Activated naive CD4-positive, alpha-beta T cell treated with anti-CD3 and anti-CD28 coated beads for 36 hours (primary cell): ENCODE measurements at regions not wholly inside any gene's neighbourhood (a gene's known extent, or its start where the extent isn't known, plus 50 kb on each side); places are given as distances from the start of the nearest gene placed in this dataset.

Experiments
- CTCF ChIA-PET: fragments of 350-600 bp; sonication (Branson Sonifier 250); formaldehyde crosslinking; loops from one replicate; lab custom pipeline; 2021; ENCODE audit warnings: antibody characterized with exemption; lab: Charles Lee
- DNase-seq: peaks from one replicate; pipeline ENCODE4 v3.0.0-alpha.2; 2020
- H3K27ac Mint-ChIP-seq: one replicate; pipeline ENCODE4 v1.8.0; 2021; ENCODE audit warnings: mild to moderate bottlenecking, mixed read lengths
- H3K27me3 Mint-ChIP-seq: one replicate; pipeline ENCODE4 v1.8.0; 2021; ENCODE audit warnings: low read depth, mixed read lengths
- H3K36me3 Mint-ChIP-seq: one replicate; pipeline ENCODE4 v1.8.0; 2021; ENCODE audit warnings: low read depth, mixed read lengths
- H3K4me1 Mint-ChIP-seq: one replicate; pipeline ENCODE4 v1.8.0; 2021; ENCODE audit warnings: low read depth, mixed read lengths
- H3K4me3 Mint-ChIP-seq: one replicate; pipeline ENCODE4 v1.8.0; 2021; ENCODE audit warnings: mild to moderate bottlenecking, moderate library complexity, mixed read lengths
- H3K9me3 Mint-ChIP-seq: one replicate; pipeline ENCODE4 v1.8.0; 2021; ENCODE audit warnings: mixed read lengths
- intact Hi-C: fragments of 100-400 bp; cut with micrococcal nuclease; formaldehyde crosslinking; loops from one replicate; pipeline ENCODE4 v1.15.1; 2023

DNA sequence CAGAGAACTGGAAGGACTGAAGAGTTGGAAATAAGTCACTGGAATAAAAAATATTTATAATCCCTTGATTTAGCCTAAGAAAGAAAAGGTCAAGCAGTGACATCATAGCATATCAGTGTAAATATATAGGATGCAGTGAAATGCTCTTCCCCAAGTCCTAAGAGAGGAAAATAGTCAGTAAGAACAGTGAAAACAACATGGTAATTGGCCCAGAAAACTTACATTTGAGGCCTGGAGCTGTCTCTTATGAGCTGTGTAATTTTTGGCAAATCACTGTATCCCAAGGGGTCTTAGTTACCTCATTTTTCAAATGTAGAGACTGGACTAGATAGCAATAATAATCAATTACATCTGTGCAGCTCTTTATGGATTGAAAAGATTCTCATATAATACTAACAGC is 255.7 kb upstream of the AR start:
- Mint-ChIP-seq H3K36me3 (no peaks in the 10 kb centered on the region), H3K27ac (no peak overlapping the region), H3K9me3 (no peaks in the 10 kb centered on the region), H3K4me3 (no peak overlapping the region), H3K27me3 (no peaks in the 10 kb centered on the region), H3K4me1 (no peaks in the 10 kb centered on the region)
- CTCF ChIA-PET, result no interaction called here
- intact Hi-C loops, result no loop called here
- DNase-seq, result no peak

DNA sequence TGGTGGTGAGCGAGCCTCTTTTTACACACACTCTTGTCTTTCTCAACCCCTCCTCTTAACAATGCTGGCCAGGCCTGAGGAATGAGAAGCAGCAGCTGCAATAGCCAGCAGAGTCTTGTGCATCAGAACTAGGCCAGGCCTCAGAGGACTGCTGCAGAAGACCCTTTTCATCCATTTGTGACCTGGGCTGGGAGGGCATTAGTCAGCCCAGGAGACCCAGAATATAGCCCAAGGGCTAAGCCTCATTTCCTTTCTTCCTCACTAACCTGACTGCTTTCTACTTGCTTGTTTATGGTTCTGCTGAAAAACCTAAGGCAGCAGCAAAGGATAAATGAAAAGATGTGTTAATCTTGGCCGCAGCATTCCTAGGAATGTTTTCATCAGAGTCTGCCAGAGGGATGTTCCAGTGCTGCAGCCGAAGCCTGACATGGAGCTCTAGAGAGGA is 254.7 kb upstream of the AR start:
- no peak overlapping the region for H3K27ac Mint-ChIP-seq
- H3K36me3 Mint-ChIP-seq, result no peaks in the 10 kb centered on the region
- intact Hi-C loops, result no loop called here
- no peaks in the 10 kb centered on the region for H3K9me3 Mint-ChIP-seq
- no peaks in the 10 kb centered on the region for H3K4me1 Mint-ChIP-seq
- no peak overlapping the region for H3K4me3 Mint-ChIP-seq
- no peak for DNase-seq
- CTCF ChIA-PET, result no interaction called here
- no peaks in the 10 kb centered on the region for H3K27me3 Mint-ChIP-seq

DNA sequence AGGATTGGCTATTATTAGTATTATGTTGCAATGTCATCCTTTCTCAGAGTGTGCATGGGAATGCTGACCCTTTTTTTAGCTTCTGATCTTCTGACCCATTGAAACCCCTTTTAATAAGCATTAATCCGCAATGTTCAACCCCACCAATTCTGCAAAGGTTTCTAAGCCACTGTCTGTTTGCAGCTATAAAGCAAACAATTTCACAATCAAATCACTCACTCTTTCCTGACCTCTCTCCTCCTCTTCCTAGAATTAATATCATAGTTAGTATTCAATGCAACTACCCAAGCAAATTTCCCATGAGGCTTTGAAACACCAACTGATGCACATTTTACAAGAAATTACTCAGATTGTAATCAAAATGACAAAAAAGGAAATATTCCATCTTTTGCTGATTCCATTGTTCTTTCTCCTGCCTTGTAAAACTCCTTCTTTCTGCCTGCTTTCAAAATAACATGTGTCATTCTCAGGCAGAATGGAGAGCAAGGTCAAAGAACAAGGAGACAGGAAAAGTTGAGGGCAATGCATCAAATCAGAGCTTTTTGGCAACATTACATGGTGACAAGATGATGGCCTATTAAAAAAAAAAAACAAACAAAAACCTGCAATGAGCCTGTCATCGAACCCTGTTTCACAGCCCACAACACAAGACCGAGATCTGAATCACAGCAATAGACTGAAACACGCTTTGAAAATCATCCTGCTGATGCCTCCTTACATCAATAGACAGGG is 253.2 kb upstream of the AR start:
- no peak overlapping the region for H3K27ac Mint-ChIP-seq
- CTCF ChIA-PET, result no interaction called here
- H3K27me3 Mint-ChIP-seq, result no peaks in the 10 kb centered on the region
- no peak overlapping the region for H3K4me3 Mint-ChIP-seq
- H3K9me3 Mint-ChIP-seq, result no peaks in the 10 kb centered on the region
- DNase-seq, result no peak
- no peaks in the 10 kb centered on the region for H3K4me1 Mint-ChIP-seq
- no peaks in the 10 kb centered on the region for H3K36me3 Mint-ChIP-seq
- intact Hi-C loops, result no loop called here

DNA sequence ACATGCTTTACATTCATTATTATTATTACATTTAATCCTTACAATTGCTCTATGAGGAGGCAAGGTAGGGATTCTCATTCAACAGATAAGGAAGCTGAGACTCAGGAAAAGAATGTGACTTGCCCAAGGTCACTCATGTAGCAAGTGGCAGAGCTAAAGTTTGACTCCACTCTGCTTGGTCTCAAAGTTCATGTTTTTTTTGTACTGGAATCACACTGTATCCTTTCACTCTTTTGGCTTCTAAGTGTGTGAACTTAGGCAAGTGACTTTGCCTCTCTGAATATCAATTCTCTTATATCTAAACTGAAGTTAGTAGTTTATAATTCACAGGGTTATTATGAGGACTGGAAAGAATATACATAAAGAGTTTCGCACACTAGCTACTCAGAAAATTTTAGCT is 247.9 kb upstream of the AR start:
- no peaks in the 10 kb centered on the region for H3K4me1 Mint-ChIP-seq
- no peak for DNase-seq
- intact Hi-C loops, result no loop called here
- CTCF ChIA-PET, result no interaction called here
- no peaks in the 10 kb centered on the region for H3K9me3 Mint-ChIP-seq
- no peaks in the 10 kb centered on the region for H3K36me3 Mint-ChIP-seq
- H3K27me3 Mint-ChIP-seq, result no peaks in the 10 kb centered on the region
- H3K27ac Mint-ChIP-seq, result no peak overlapping the region
- H3K4me3 Mint-ChIP-seq, result no peak overlapping the region

DNA sequence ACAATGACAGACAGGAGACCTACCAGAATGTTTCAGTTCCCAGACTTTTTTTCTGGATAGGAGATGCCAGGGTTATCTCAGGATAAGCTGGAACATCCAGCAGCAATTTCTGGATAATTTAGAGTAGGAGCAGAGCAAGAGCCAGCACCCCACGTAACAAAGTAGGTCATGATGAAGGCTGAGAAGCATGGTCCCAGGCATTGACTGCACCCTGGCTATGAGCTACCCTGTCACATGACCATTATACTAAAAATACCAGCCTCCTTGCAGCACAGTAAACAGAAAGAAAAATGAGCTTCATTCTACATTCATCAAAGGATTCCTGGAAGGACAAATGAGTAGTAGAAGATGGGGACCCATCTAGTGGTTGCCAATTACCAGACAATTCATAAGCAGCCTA is 247.4 kb upstream of the AR start:
- no peaks in the 10 kb centered on the region for H3K27me3 Mint-ChIP-seq
- intact Hi-C loops, result no loop called here
- H3K27ac Mint-ChIP-seq, result no peak overlapping the region
- no peak overlapping the region for H3K4me3 Mint-ChIP-seq
- no peak for DNase-seq
- H3K4me1 Mint-ChIP-seq, result no peaks in the 10 kb centered on the region
- no peaks in the 10 kb centered on the region for H3K36me3 Mint-ChIP-seq
- CTCF ChIA-PET, result no interaction called here
- H3K9me3 Mint-ChIP-seq, result no peaks in the 10 kb centered on the region

DNA sequence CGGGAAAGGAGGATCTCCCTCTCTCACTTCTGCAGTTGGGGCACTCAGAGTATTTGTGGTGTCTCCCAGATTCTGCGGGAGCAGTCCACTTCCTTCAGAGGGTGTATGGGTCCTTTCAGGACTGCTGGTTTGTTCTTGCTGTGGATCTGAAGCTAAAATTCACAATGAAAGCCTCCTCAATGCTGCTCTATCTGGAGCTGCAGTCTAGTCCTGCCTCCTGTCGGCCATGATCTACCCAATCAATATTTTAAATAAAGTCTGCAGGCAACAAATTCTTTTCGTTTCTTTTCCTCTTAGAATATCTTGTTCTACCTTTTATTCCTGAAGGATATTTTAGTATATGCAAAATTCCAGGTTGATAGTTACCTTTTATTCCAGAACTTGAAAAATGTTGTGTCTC is 226.1 kb upstream of the AR start:
- peaks cover 5% of the 10 kb centered on the region for H3K9me3 Mint-ChIP-seq
- CTCF ChIA-PET, result no interaction called here
- H3K27me3 Mint-ChIP-seq, result no peaks in the 10 kb centered on the region
- no peak for DNase-seq
- no peaks in the 10 kb centered on the region for H3K4me1 Mint-ChIP-seq
- H3K4me3 Mint-ChIP-seq, result no peak overlapping the region
- no peaks in the 10 kb centered on the region for H3K36me3 Mint-ChIP-seq
- H3K27ac Mint-ChIP-seq, result no peak overlapping the region
- intact Hi-C loops, result no loop called here

DNA sequence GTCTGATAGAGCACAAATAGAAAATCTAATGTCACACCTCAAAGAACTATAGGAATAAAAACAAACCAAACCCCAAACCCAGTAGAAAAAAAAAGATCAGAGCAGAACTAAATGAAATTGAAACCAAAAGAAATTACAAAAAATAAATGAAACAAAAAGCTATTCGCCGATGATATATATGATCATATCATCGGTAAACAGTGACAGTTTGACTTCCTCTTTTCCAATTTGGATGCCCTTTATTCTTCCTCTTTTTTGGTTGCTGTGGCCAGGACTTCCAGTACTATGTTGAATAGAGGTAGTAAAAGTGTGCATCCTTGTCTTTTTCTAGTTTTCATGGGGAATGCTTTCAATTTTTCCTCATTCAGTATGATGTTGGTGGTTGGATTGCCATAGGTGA is 215.3 kb upstream of the AR start:
- CTCF ChIA-PET, result no interaction called here
- no peaks in the 10 kb centered on the region for H3K9me3 Mint-ChIP-seq
- H3K4me1 Mint-ChIP-seq, result no peaks in the 10 kb centered on the region

DNA sequence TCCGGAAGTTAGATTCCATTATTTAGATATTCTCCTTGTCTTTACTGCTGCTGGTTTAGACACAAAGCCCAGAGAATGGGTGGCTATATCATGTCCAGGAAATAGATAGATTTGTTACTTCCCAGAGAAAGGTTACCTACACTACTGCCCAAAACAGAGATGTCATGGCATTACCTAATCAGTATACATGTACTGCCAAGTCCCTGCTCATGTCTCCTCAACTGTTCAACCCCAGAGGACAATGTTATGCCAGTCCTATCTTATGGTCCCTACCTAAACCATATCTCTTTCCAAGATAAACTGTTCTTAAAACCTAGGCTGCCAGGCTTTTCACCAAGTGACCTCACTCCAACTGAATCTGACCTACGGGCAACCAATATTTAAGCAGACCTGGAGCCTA is 209.5 kb upstream of the AR start:
- no peaks in the 10 kb centered on the region for H3K9me3 Mint-ChIP-seq
- intact Hi-C loops, result no loop called here
- H3K4me3 Mint-ChIP-seq, result no peak overlapping the region
- CTCF ChIA-PET, result no interaction called here
- no peak for DNase-seq
- H3K27ac Mint-ChIP-seq, result no peak overlapping the region
- no peaks in the 10 kb centered on the region for H3K36me3 Mint-ChIP-seq
- no peaks in the 10 kb centered on the region for H3K27me3 Mint-ChIP-seq
- H3K4me1 Mint-ChIP-seq, result no peaks in the 10 kb centered on the region

More for the DNA sequence above, 215.3 kb upstream of the AR start:
- Mint-ChIP-seq H3K36me3 (no peaks in the 10 kb centered on the region), H3K4me3 (no peak overlapping the region), H3K27me3 (no peaks in the 10 kb centered on the region), H3K27ac (no peak overlapping the region)
- DNase-seq, result no peak
- intact Hi-C loops, result no loop called here

DNA sequence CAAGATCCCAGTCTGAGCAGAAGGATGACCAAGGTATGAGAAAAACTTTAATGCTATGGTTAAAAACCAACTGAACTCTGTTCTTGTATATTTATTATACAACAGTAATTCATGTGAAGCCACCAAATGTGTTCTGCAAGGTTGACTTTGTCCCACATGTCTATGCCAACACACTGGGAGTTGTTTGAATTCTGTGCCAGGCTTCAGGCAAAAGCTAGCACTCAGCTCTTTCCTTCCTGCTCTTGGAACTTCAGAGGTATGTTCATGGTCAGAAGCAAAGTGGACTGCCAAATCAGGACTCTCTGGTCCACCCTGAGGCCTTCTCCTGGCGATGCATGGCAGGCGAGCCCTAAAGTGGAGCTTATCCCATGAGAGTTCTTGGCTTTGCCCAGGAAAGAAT is 205.6 kb upstream of the AR start:
- CTCF ChIA-PET, result no interaction called here
- intact Hi-C loops, result no loop called here
- H3K4me1 Mint-ChIP-seq, result no peaks in the 10 kb centered on the region
- no peaks in the 10 kb centered on the region for H3K36me3 Mint-ChIP-seq
- no peak overlapping the region for H3K27ac Mint-ChIP-seq
- no peak overlapping the region for H3K4me3 Mint-ChIP-seq
- no peaks in the 10 kb centered on the region for H3K27me3 Mint-ChIP-seq
- no peaks in the 10 kb centered on the region for H3K9me3 Mint-ChIP-seq
- DNase-seq, result no peak

DNA sequence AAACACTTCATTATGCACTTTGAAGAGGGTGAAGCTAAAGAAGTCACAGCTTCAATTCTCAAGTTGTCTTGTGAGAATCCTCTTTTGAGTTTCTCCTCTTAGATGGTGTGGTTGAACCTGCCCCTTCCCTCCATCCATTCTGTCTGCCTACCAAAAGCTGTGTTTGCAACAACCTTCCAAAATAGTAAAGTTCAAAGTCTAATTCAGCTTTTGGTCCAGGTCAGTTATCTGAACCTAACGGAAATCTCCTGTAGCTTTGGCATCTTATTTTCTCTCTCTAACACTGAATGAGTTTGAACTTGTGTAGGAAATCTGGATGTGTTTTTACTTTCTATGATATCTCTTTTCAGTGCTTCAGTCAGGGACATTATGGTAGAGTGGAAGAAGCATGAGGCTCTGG is 201.7 kb upstream of the AR start:
- DNase-seq, result no peak
- intact Hi-C loops, result no loop called here
- no peaks in the 10 kb centered on the region for H3K27me3 Mint-ChIP-seq
- no peaks in the 10 kb centered on the region for H3K9me3 Mint-ChIP-seq
- H3K4me3 Mint-ChIP-seq, result no peak overlapping the region
- CTCF ChIA-PET, result no interaction called here
- no peaks in the 10 kb centered on the region for H3K4me1 Mint-ChIP-seq
- no peak overlapping the region for H3K27ac Mint-ChIP-seq
- H3K36me3 Mint-ChIP-seq, result no peaks in the 10 kb centered on the region

DNA sequence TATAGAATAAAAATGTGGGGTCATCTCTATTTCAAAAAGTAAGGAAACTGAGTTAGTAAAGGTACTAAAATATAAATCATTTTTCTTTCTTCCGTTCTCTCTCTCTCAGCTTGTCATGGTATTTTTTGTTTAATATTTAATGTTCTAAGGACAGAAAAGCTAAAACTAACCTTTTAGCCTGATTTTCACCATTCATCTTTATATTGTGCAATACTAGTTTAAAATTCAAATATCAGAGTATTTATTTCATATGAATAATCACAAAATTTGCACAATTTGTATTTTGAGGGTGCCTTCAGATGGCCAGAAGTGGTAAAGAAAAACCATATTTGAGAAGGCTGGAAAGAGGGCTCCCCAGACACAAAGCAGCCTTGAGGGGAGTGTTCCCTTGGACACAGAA is 197.6 kb upstream of the AR start:
- Mint-ChIP-seq H3K9me3 (no peaks in the 10 kb centered on the region), H3K4me1 (no peaks in the 10 kb centered on the region), H3K27me3 (no peaks in the 10 kb centered on the region), H3K36me3 (no peaks in the 10 kb centered on the region), H3K4me3 (no peak overlapping the region), H3K27ac (no peak overlapping the region)
- intact Hi-C loops, result no loop called here
- CTCF ChIA-PET, result no interaction called here
- DNase-seq, result no peak

DNA sequence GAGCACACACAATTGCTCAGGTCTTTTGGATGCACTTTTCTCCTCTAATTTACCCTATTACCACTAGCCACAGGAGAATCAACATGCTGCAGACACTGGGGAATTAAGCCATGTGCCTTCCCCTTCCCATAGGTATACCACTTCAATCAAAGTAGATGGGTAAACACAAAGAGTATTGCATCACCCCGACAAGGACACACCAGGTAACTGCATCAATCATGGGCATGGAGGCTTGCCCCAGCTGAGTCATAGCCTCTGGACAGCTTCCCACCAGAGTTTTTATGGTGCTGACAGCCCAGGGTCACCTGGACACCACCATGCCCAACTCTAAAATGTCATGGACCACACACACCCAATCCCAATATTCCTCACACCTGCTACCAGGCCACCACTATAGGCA is 197.2 kb upstream of the AR start:
- Mint-ChIP-seq H3K27ac (no peak overlapping the region), H3K27me3 (no peaks in the 10 kb centered on the region), H3K4me1 (no peaks in the 10 kb centered on the region), H3K4me3 (no peak overlapping the region), H3K9me3 (no peaks in the 10 kb centered on the region), H3K36me3 (no peaks in the 10 kb centered on the region)
- intact Hi-C loops, result no loop called here
- DNase-seq, result no peak
- CTCF ChIA-PET, result no interaction called here

DNA sequence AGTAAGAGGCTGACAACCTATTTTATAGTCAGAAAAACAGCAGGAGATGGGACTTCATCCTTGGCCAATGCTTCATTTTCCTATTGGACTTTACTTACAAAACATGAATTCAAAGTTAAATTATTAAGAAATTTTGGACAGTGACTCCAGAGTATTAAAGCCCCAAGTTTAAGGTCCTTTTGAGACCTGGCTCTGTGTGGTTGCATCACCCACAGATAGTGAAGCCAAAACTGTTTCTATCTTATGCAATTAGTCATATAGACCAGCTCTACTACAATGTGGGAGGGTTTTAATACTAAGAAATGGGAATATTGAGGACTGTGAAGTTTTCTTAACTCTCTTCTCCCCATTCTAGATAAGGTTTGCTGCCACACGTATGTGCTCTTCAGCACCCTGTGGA is 196.7 kb upstream of the AR start:
- H3K4me3 Mint-ChIP-seq, result no peak overlapping the region
- H3K36me3 Mint-ChIP-seq, result no peaks in the 10 kb centered on the region
- H3K27ac Mint-ChIP-seq, result no peak overlapping the region
- no peaks in the 10 kb centered on the region for H3K4me1 Mint-ChIP-seq
- no peaks in the 10 kb centered on the region for H3K27me3 Mint-ChIP-seq
- H3K9me3 Mint-ChIP-seq, result no peaks in the 10 kb centered on the region
- no peak for DNase-seq
- CTCF ChIA-PET, result interaction anchor here (0.6 kb wide), 1 partner anchor 71 kb away, joined by 3 read pairs; no protein-coding TSS in a partner anchor
- intact Hi-C loops, result no loop called here
